Sigmoid colon (tissue), 4 donors: ENCODE measurements at regions not wholly inside any gene's neighbourhood (a gene's known extent, or its start where the extent isn't known, plus 50 kb on each side); places are given as distances from the start of the nearest gene placed in this dataset.

Experiments used
- EP300 ChIP-seq, 4 donors: sonication (generic); formaldehyde crosslinking; IDR thresholded peaks; one replicate each; pipeline ENCODE4 v1.6.1; 2017; ENCODE audit warnings: antibody characterized with exemption in 4 of 4
- POLR2AphosphoS5 ChIP-seq, 4 donors: sonication (generic); formaldehyde crosslinking; IDR thresholded peaks; one replicate each; pipeline ENCODE4 v1.6.1; 2017; ENCODE audit warnings: antibody characterized with exemption in 4 of 4
- TF ChIP-seq, protein P1 (sequence below), 4 experiments: fragments of 450-650 bp in 3 of 4; fragments of 200-600 bp in 1 of 4; IDR thresholded peaks; one replicate each; pipeline ENCODE4 v1.5.1; 2016 to 2019; ENCODE audit warnings: antibody characterized with exemption in 4 of 4, mild to moderate bottlenecking in 3 of 4, moderate library complexity in 2 of 4

DNA sequence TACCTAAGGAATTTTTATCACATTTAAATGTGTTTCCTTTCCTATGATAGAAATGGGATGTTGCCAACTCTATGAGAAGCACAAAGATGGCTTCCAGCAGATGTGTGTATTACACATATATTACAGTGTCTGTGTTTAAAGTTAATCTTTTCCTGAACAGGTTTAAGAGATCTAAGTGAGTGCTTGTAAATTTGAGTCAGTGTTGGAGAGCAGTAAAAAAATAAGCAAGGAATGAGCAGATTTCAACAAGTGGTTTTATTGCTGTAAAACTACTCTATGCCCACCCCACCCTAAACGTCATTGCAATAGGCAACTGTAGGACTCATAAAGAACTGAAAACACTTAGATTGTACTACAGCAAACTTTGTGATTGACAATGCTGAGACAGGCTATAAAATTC lies 248.7 kb downstream of the KLF5 start:
- TF ChIP-seq, protein P1, sequence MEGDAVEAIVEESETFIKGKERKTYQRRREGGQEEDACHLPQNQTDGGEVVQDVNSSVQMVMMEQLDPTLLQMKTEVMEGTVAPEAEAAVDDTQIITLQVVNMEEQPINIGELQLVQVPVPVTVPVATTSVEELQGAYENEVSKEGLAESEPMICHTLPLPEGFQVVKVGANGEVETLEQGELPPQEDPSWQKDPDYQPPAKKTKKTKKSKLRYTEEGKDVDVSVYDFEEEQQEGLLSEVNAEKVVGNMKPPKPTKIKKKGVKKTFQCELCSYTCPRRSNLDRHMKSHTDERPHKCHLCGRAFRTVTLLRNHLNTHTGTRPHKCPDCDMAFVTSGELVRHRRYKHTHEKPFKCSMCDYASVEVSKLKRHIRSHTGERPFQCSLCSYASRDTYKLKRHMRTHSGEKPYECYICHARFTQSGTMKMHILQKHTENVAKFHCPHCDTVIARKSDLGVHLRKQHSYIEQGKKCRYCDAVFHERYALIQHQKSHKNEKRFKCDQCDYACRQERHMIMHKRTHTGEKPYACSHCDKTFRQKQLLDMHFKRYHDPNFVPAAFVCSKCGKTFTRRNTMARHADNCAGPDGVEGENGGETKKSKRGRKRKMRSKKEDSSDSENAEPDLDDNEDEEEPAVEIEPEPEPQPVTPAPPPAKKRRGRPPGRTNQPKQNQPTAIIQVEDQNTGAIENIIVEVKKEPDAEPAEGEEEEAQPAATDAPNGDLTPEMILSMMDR (IDR thresholded peaks at IDR 0.05): peak in 1 of 4 experiments; percentile 5
- TF ChIP-seq POLR2AphosphoS5 (IDR thresholded peaks at IDR 0.05) (peak in 1 of 4 donors; percentile 58), EP300 (IDR thresholded peaks at IDR 0.05) (no peak)
